Naive thymus-derived CD4-positive, alpha-beta T cell (primary cell): ENCODE measurements at regions not wholly inside any gene's neighbourhood (a gene's known extent, or its start where the extent isn't known, plus 50 kb on each side); places are given as distances from the start of the nearest gene placed in this dataset.

Source experiments
- ATAC-seq: fragments of 150-1000 bp; cut with Tn5 transposase; 2 replicates; pipeline ENCODE4 v1.10.0; 2021; ENCODE audit warnings: mild to moderate bottlenecking, moderate library complexity
- CTCF ChIA-PET: fragments of 350-600 bp; sonication (Branson Sonifier 250); formaldehyde crosslinking; loops from one replicate; lab custom pipeline; 2021; ENCODE audit warnings: antibody characterized with exemption; lab: Charles Lee
- POLR2A ChIA-PET: fragments of 350-600 bp; sonication (Branson Sonifier 250); formaldehyde crosslinking; loops from one replicate; lab custom pipeline; 2021; ENCODE audit warnings: antibody characterized with exemption, inconsistent platforms; lab: Charles Lee
- DNase-seq, 9 donors: peaks; one replicate each; pipeline versions ENCODE4 v3.0.0 to v3.0.0-alpha.2; 2020 to 2022; ENCODE audit warnings: mixed read lengths in 1 of 9
- H3K27ac ChIP-seq: one replicate; pipeline ENCODE4 v1.7.0; 2013; ENCODE audit warnings: mild to moderate bottlenecking, low read depth, low read length, moderate library complexity
- H3K27me3 ChIP-seq, 2 donors: one replicate each; pipeline ENCODE4 v1.7.0; 2013; ENCODE audit warnings: low read length in 2 of 2, mild to moderate bottlenecking in 2 of 2, moderate library complexity in 2 of 2; ENCODE audit not compliant: control insufficient read depth in 2 of 2, insufficient read depth in 2 of 2
- H3K36me3 ChIP-seq, 3 experiments: 1 replicate in 2 of 3; 2 replicates in 1 of 3; pipeline ENCODE4 v1.7.0; 2013; ENCODE audit warnings: low read length in 3 of 3, mild to moderate bottlenecking in 3 of 3, moderate library complexity in 1 of 3; ENCODE audit not compliant: insufficient read depth in 3 of 3, control insufficient read depth in 2 of 3
- H3K4me1 ChIP-seq, 2 donors: one replicate each; pipeline ENCODE4 v1.7.0; 2013; ENCODE audit warnings: low read length in 2 of 2, mild to moderate bottlenecking in 2 of 2, moderate library complexity in 1 of 2; ENCODE audit not compliant: control insufficient read depth in 2 of 2, insufficient read depth in 2 of 2
- H3K4me3 ChIP-seq: 2 replicates; pipeline ENCODE4 v1.7.0; 2013; ENCODE audit warnings: mild to moderate bottlenecking, low read length
- H3K9me3 ChIP-seq, 3 experiments: 1 replicate in 2 of 3; 2 replicates in 1 of 3; pipeline ENCODE4 v1.7.0; 2013; ENCODE audit warnings: low read length in 3 of 3; ENCODE audit not compliant: control insufficient read depth in 2 of 3
- H3K27ac Mint-ChIP-seq, 9 donors: one replicate each; pipeline ENCODE4 v1.8.0; 2020 to 2022; ENCODE audit warnings: mixed read lengths in 9 of 9, mild to moderate bottlenecking in 8 of 9, moderate library complexity in 5 of 9, inconsistent platforms in 2 of 9
- H3K27me3 Mint-ChIP-seq, 5 donors: one replicate each; pipeline ENCODE4 v1.8.0; 2021 to 2022; ENCODE audit warnings: mixed read lengths in 5 of 5, mild to moderate bottlenecking in 1 of 5
- H3K36me3 Mint-ChIP-seq, 5 donors: one replicate each; pipeline ENCODE4 v1.8.0; 2020 to 2022; ENCODE audit warnings: mixed read lengths in 5 of 5, mild to moderate bottlenecking in 3 of 5, inconsistent platforms in 1 of 5
- H3K4me1 Mint-ChIP-seq, 7 donors: one replicate each; pipeline ENCODE4 v1.8.0; 2020 to 2022; ENCODE audit warnings: mixed read lengths in 7 of 7, mild to moderate bottlenecking in 3 of 7, inconsistent platforms in 1 of 7
- H3K4me3 Mint-ChIP-seq, 10 donors: one replicate each; pipeline ENCODE4 v1.8.0; 2020 to 2022; ENCODE audit warnings: mild to moderate bottlenecking in 10 of 10, mixed read lengths in 10 of 10, moderate library complexity in 6 of 10, inconsistent platforms in 2 of 10
- H3K9me3 Mint-ChIP-seq, 11 donors: one replicate each; pipeline ENCODE4 v1.8.0; 2020 to 2022; ENCODE audit warnings: mixed read lengths in 11 of 11, mild to moderate bottlenecking in 4 of 11, inconsistent platforms in 1 of 11, moderate library complexity in 1 of 11
- intact Hi-C, 2 donors: fragments of 100-400 bp; cut with micrococcal nuclease; formaldehyde crosslinking; loops; one replicate each; pipeline ENCODE4 v1.15.1; 2023

- ATAC-seq, result no peak
- ChIA-PET CTCF (no interaction called here), POLR2A (no interaction called here)
- Histone ChIP-seq H3K4me3 (no peak overlapping the region), H3K9me3 (no peaks in the 10 kb centered on the region), H3K27ac (no peak overlapping the region), H3K36me3 (no peaks in the 10 kb centered on the region), H3K27me3 (no peaks in the 10 kb centered on the region), H3K4me1 (no peaks in the 10 kb centered on the region)
- intact Hi-C loops, result no loop called here
- Mint-ChIP-seq H3K4me3 (no peak overlapping the region), H3K4me1 (peaks cover 0 to 2% (median 0%) of the 10 kb centered on the region in 7 donors), H3K36me3 (no peaks in the 10 kb centered on the region), H3K27me3 (peaks cover 0 to 13% (median 5%) of the 10 kb centered on the region in 5 donors), H3K9me3 (no peaks in the 10 kb centered on the region), H3K27ac (no peak overlapping the region)
- DNase-seq, result no peak
Observed at GRCh38 chr22:49070501-49070900, 757.2 kb downstream of the BRD1 start.

- Histone ChIP-seq H3K36me3 (no peaks in the 10 kb centered on the region), H3K4me3 (no peak overlapping the region), H3K27me3 (no peaks in the 10 kb centered on the region), H3K9me3 (no peaks in the 10 kb centered on the region), H3K4me1 (no peaks in the 10 kb centered on the region), H3K27ac (no peak overlapping the region)
- no peak for ATAC-seq
- POLR2A ChIA-PET, result no interaction called here
- H3K4me1 Mint-ChIP-seq, result peaks cover 0 to 2% (median 0%) of the 10 kb centered on the region in 7 donors
- CTCF ChIA-PET, result no interaction called here
- intact Hi-C loops, result no loop called here
- peaks cover 0 to 13% (median 8%) of the 10 kb centered on the region in 5 donors for H3K27me3 Mint-ChIP-seq
- no peaks in the 10 kb centered on the region for H3K9me3 Mint-ChIP-seq
- DNase-seq, result no peak
- H3K36me3 Mint-ChIP-seq, result no peaks in the 10 kb centered on the region
- no peak overlapping the region for H3K4me3 Mint-ChIP-seq
- H3K27ac Mint-ChIP-seq, result no peak overlapping the region
Observed at GRCh38 chr22:49068861-49069500, 758.7 kb downstream of the BRD1 start.

GRCh38 chr22:49067504-49067903, 760.2 kb downstream of the BRD1 start:
- Mint-ChIP-seq H3K27ac (no peak overlapping the region), H3K36me3 (no peaks in the 10 kb centered on the region), H3K4me1 (peaks cover 0 to 2% (median 0%) of the 10 kb centered on the region in 7 donors), H3K9me3 (no peaks in the 10 kb centered on the region), H3K27me3 (peaks cover 0 to 18% (median 12%) of the 10 kb centered on the region in 5 donors), H3K4me3 (no peak overlapping the region)
- Histone ChIP-seq H3K4me3 (no peak overlapping the region), H3K27ac (no peak overlapping the region), H3K9me3 (no peaks in the 10 kb centered on the region), H3K36me3 (no peaks in the 10 kb centered on the region), H3K4me1 (no peaks in the 10 kb centered on the region), H3K27me3 (no peaks in the 10 kb centered on the region)
- ChIA-PET CTCF (no interaction called here), POLR2A (no interaction called here)
- no peak for ATAC-seq
- intact Hi-C loops, result no loop called here
- no peak for DNase-seq

GRCh38 chr22:49066619-49067018, 761.1 kb downstream of the BRD1 start:
- Histone ChIP-seq H3K27ac (no peak overlapping the region), H3K4me3 (no peak overlapping the region), H3K4me1 (no peaks in the 10 kb centered on the region), H3K9me3 (no peaks in the 10 kb centered on the region), H3K36me3 (no peaks in the 10 kb centered on the region), H3K27me3 (no peaks in the 10 kb centered on the region)
- DNase-seq (no peak), ATAC-seq (no peak)
- no peak overlapping the region for H3K27ac Mint-ChIP-seq
- H3K4me3 Mint-ChIP-seq, result no peak overlapping the region
- H3K4me1 Mint-ChIP-seq, result peaks cover 0 to 2% (median 0%) of the 10 kb centered on the region in 7 donors
- peaks cover 0 to 27% (median 12%) of the 10 kb centered on the region in 5 donors for H3K27me3 Mint-ChIP-seq
- intact Hi-C loops, result no loop called here
- H3K9me3 Mint-ChIP-seq, result no peaks in the 10 kb centered on the region
- no peaks in the 10 kb centered on the region for H3K36me3 Mint-ChIP-seq
- POLR2A ChIA-PET, result no interaction called here
- CTCF ChIA-PET, result no interaction called here

- Histone ChIP-seq H3K9me3 (no peaks in the 10 kb centered on the region), H3K36me3 (no peaks in the 10 kb centered on the region), H3K27ac (no peak overlapping the region), H3K27me3 (no peaks in the 10 kb centered on the region), H3K4me3 (no peak overlapping the region), H3K4me1 (no peaks in the 10 kb centered on the region)
- H3K4me3 Mint-ChIP-seq, result no peak overlapping the region
- peaks cover 0 to 29% (median 10%) of the 10 kb centered on the region in 5 donors for H3K27me3 Mint-ChIP-seq
- CTCF ChIA-PET, result no interaction called here
- POLR2A ChIA-PET, result no interaction called here
- H3K36me3 Mint-ChIP-seq, result no peaks in the 10 kb centered on the region
- DNase-seq, result no peak
- H3K4me1 Mint-ChIP-seq, result no peaks in the 10 kb centered on the region
- no peak overlapping the region for H3K27ac Mint-ChIP-seq
- ATAC-seq, result no peak
- intact Hi-C loops, result no loop called here
- H3K9me3 Mint-ChIP-seq, result no peaks in the 10 kb centered on the region
Observed at GRCh38 chr22:49064836-49065235, 762.8 kb downstream of the BRD1 start.

GRCh38 chr22:49063545-49063890, 764.2 kb downstream of the BRD1 start:
- Mint-ChIP-seq H3K27ac (no peak overlapping the region), H3K4me1 (no peaks in the 10 kb centered on the region), H3K4me3 (no peak overlapping the region), H3K27me3 (peaks cover 2 to 34% (median 10%) of the 10 kb centered on the region in 5 donors), H3K36me3 (no peaks in the 10 kb centered on the region), H3K9me3 (no peaks in the 10 kb centered on the region)
- POLR2A ChIA-PET, result no interaction called here
- H3K27ac ChIP-seq, result no peak overlapping the region
- no peaks in the 10 kb centered on the region for H3K4me1 ChIP-seq
- ATAC-seq (no peak), DNase-seq (no peak)
- intact Hi-C loops, result no loop called here
- H3K36me3 ChIP-seq, result no peaks in the 10 kb centered on the region
- H3K9me3 ChIP-seq, result no peaks in the 10 kb centered on the region
- H3K27me3 ChIP-seq, result no peaks in the 10 kb centered on the region
- CTCF ChIA-PET, result no interaction called here
- H3K4me3 ChIP-seq, result no peak overlapping the region

- no peaks in the 10 kb centered on the region for H3K27me3 ChIP-seq
- H3K27ac ChIP-seq, result no peak overlapping the region
- Mint-ChIP-seq H3K36me3 (no peaks in the 10 kb centered on the region), H3K9me3 (no peaks in the 10 kb centered on the region), H3K27me3 (peaks cover 8 to 37% (median 10%) of the 10 kb centered on the region in 5 donors), H3K4me3 (no peak overlapping the region), H3K4me1 (no peaks in the 10 kb centered on the region), H3K27ac (no peak overlapping the region)
- H3K4me3 ChIP-seq, result no peak overlapping the region
- H3K4me1 ChIP-seq, result no peaks in the 10 kb centered on the region
- ATAC-seq (no peak), DNase-seq (no peak)
- H3K36me3 ChIP-seq, result no peaks in the 10 kb centered on the region
- H3K9me3 ChIP-seq, result no peaks in the 10 kb centered on the region
- POLR2A ChIA-PET, result no interaction called here
- CTCF ChIA-PET, result no interaction called here
- intact Hi-C loops, result no loop called here
Observed at GRCh38 chr22:49062802-49063544, 764.7 kb downstream of the BRD1 start.
